ENCODE measurements at regions not wholly inside any gene's neighbourhood (a gene's known extent, or its start where the extent isn't known, plus 50 kb on each side); places are given as distances from the start of the nearest gene placed in this dataset.

- no peak for TF ChIP-seq CTCF (conservative IDR thresholded peaks at IDR 0.05; ENCODE audit: low read depth, low read length)
- TF ChIP-seq EZH2 (IDR thresholded peaks at IDR 0.05; ENCODE audit: low read length, unreplicated experiment) = no peak
- no peak for TF ChIP-seq EZH2phosphoT487 (IDR thresholded peaks at IDR 0.05; ENCODE audit: borderline replicate concordance, low read length)
These were observed 681.0 kb downstream of the KCNJ3 start for GRCh38 chr2:155379494-155379893.
